COR-L47 (cell line): ENCODE measurements at regions not wholly inside any gene's neighbourhood (a gene's known extent, or its start where the extent isn't known, plus 50 kb on each side); places are given as distances from the start of the nearest gene placed in this dataset.
"Not testable (repeated sequence)": the region's sequence is repeated elsewhere in the genome, so short reads cannot be mapped to it uniquely, and the experiment has no call there.

Experiments
- DNase-seq: peaks from one replicate; lab custom pipeline; 2025; lab: John Stamatoyannopoulos, UW

DNA sequence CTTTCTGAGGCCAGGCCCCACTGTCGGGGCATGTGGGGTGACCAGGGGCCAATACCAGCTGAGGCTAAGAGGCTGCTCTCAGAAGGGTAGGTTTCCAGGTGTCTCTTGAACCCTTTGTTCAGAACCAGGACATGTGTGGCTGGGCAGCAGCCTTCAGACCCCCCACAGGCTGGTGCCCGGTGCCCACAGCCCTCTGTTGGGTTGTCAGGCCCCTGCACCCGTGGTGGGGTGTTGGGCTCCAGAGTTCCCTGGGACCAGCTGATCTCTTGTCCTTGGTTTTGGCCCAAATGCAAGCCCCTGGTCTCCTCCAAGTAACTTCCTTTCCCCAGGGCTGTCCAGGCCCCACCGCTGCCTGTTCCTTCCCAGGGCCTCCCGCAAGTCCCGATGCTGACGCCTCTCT is 226.0 kb downstream of the TMEM121 start:
- not testable (repeated sequence) for DNase-seq

DNA sequence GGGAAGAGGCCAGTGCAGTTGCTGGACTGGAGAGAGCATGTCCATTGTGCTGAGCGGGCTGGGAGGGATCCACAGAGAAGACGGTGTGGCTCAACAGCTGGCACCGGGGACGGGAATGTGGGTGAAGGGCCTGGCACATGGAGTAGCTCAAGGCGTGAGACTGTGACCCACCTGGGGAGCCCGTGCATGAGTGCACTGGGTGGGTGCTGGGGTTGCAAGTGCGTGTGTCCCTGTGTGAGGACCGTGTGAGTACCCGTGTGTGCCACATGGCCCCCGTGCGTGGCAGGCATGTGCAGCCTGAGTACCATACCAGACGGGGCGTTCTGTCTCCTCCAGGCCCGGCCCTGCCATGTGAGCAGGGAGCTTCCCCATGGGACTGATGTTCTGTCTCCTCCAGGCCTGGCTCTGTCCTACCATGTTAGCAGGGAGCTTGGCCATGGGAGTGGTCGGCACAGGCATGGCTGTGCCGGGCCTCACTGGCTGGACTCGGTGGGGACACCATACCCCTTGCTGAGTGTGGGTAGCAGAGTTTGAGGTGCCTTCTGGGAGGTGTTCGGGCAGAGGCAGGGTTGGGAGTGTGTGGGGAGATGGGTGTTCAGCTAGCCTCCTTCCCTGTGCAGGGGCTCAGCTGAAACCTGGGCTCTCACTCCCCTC is 234.4 kb downstream of the TMEM121 start:
- DNase-seq, result no peak

DNA sequence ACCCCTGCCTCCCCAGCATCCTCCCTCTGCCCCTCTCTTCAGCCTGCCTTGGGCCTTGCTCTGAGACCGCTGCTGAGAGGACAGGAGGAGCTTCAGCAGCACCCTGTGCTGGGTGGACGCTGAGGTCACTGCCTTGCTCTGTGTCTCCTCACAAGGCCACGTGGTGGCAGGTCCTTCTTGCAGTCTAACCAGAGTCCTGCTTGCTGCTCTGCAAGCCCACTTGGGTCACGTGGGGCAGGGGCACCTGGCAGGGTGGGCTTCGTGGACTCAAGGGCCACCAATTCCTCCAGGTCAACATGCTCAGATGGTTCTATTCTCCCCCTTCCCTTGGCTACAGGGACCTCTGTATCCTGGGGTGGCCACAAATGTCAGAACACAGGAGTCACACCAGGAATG is 235.0 kb downstream of the TMEM121 start:
- DNase-seq, result not testable (repeated sequence)

DNA sequence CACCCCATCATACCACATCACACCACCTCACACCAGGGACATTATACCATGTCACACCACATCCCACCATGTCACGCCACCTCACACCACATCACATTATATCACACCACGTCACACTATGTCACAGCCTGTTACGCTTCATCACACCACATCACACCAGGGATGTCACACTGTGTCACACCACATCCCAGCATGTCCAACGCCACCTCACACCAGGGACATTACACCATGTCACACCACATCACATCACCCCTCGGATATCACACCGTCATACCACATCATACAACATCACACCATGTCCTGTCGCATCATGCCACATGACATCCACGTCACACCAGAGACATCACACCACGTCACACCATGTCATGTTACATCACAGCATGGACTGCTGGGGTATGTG is 235.5 kb downstream of the TMEM121 start:
- no peak for DNase-seq

- not testable (repeated sequence) for DNase-seq
These were observed 235.9 kb downstream of the TMEM121 start for GRCh38 chr14:105762262-105762661.

GRCh38 chr14:105764254-105764901 is 238.0 kb downstream of the TMEM121 start:
- not testable (repeated sequence) for DNase-seq

DNA sequence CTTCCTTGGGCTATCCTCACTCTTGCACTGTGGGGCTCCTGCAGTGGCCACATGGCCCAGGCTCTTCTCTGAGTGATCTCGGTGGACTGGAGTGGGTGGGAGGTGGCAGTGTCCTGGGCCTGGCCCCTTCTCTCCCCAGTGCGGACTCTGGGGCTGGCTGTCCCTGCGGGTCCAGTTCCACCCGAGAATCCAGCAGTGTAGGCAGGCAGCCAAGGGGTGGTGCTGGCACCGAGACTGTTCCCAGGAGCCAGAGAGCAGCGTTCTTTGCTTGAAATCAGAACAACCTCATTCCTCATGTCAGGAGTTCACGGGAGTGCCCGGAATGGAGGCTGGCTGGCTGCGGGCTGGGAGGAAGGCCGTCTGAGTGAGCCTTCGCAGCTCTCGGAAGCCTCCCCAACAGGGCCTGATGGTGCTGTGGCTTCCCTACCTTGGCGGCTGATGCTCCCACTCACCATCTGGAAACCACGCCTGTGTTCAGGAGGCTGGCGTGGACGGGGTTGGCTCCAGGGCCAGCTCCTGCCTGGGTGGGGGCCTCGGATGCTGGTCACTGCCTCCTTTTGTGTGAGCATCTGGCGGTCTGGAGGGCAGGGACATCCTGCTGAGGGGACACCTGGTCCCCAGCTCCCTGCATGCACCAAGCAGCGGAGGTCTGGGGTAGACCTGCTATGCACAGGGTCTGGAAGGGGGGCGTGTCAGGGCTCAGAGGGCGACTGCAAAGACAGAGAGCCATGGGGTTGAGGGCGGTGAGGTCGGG is 238.9 kb downstream of the TMEM121 start:
- not testable (repeated sequence) for DNase-seq

- no peak for DNase-seq
These were observed 239.7 kb downstream of the TMEM121 start for GRCh38 chr14:105765893-105766614.

DNA sequence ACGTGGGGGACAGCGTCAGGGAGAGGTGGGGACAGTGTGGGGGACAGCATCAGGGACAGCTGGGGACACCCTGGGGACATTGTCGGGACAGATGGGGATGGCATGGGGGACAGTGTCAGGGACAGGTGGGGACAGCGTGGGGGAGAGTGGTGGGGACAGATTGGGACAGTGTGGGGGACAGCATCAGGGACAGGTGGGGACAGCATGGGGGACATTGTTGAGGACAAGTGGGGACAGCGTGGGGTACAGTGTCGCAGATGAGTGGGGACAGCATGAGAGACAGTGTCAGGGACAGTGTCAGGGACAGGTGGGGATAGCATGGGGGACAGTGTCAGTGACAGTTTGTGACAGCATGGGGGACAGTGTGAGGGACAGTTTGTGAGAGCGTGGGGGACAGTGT is 240.9 kb downstream of the TMEM121 start:
- no peak for DNase-seq

GRCh38 chr14:105768039-105768438 is 241.7 kb downstream of the TMEM121 start:
- DNase-seq, result not testable (repeated sequence)

GRCh38 chr14:105769061-105769730 is 242.8 kb downstream of the TMEM121 start:
- DNase-seq, result not testable (repeated sequence)

DNA sequence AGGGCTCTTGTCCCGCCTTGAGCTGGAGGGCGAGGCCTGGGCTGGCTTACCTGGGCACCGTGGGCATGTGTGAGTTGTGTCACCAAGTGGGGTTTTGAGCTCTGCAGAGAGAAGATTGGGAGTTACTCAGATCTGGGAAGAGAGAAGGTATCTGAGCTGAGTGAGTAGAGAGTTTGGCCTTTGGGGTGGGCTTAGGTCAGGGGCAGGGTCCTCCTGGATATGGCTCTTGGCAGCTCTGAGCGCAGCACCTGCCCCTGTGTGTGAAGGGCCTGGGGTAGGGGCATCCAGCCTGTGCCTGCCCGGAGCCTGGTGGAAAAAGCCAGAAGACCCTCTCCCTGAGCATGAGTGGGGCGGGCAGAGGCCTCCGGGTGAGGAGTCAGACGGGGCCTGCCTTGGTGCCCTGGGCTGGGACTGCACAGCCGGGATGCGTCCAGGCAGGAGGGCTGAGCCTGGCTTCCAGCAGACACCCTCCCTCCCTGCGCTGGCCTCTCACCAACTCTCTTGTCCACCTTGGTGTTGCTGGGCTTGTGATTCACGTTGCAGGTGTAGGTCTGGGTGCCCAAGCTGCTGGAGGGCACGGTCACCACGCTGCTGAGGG is 244.3 kb downstream of the TMEM121 start:
- DNase-seq, result not testable (repeated sequence)

- DNase-seq, result not testable (repeated sequence)
These were observed 245.2 kb downstream of the TMEM121 start for GRCh38 chr14:105771261-105772226.

DNA sequence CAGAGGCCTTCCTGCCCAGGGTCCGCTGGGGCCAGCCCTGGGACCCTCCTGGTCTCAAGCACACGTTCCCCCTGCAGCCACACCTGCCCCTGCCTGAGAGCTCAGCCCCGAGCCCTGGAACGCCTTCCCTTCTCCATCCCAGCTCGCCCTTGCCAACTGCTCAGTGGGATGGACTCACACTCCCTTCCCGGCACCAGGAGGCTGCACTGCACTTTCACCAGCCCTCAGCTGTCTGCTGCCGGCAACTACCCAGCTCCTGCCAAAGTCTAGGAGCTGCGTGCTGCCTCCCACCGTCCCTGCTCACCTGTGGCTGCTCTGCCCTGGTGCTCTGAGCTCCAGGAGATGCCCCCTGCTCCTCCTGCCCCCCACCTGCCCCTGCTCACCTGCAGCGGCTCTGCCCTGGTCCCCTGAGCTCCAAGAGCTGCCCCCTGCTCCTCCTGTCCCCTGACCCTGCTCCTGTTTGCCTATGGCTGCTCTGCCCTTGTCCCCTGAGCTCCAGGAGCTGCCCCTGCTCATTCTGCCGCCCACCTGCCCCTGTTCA is 246.4 kb downstream of the TMEM121 start:
- DNase-seq, result not testable (repeated sequence)

- DNase-seq, result no peak
These were observed 247.2 kb downstream of the TMEM121 start for GRCh38 chr14:105773584-105773983.

- no peak for DNase-seq
These were observed 247.6 kb downstream of the TMEM121 start for GRCh38 chr14:105774001-105774400.

GRCh38 chr14:105774585-105775348 is 248.4 kb downstream of the TMEM121 start:
- DNase-seq, result not testable (repeated sequence)

GRCh38 chr14:105775349-105775923 is 249.1 kb downstream of the TMEM121 start:
- not testable (repeated sequence) for DNase-seq

DNA sequence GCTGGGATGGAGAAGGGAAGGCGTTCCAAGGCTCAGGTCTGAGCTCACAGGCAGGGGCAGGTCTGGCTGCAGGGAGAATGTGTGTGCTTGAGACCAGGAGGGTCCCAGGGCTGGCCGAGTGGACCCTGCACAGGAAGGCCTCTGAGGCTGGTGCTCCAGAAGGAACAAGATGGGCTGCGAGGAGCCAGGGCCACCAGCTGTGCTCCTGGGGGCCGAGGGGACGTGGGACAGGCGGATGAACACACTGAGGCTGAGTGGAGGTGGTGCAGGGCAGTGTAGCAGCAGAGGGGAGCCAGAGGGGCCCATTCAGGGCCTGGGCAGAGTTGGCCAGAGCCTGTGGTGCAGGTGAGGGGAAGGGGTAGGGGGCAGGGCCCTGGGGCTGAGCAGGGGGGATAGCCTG is 249.7 kb downstream of the TMEM121 start:
- not testable (repeated sequence) for DNase-seq
